GM23248 (cell line): ENCODE measurements at regions not wholly inside any gene's neighbourhood (a gene's known extent, or its start where the extent isn't known, plus 50 kb on each side); places are given as distances from the start of the nearest gene placed in this dataset.

Source experiments
- EZH2 ChIP-seq: fragments of 200-600 bp; sonication (generic); IDR thresholded peaks from 2 replicates; pipeline ENCODE4 v1.6.1; 2018; ENCODE audit warnings: antibody characterized with exemption, mild to moderate bottlenecking; ENCODE audit not compliant: insufficient read depth, poor library complexity, severe bottlenecking
- EZH2phosphoT487 ChIP-seq: fragments of 200-600 bp; sonication (generic); IDR thresholded peaks from 2 replicates; pipeline ENCODE4 v1.6.1; 2018; ENCODE audit warnings: antibody characterized with exemption, moderate library complexity, mild to moderate bottlenecking, low read depth; ENCODE audit not compliant: insufficient read depth

DNA sequence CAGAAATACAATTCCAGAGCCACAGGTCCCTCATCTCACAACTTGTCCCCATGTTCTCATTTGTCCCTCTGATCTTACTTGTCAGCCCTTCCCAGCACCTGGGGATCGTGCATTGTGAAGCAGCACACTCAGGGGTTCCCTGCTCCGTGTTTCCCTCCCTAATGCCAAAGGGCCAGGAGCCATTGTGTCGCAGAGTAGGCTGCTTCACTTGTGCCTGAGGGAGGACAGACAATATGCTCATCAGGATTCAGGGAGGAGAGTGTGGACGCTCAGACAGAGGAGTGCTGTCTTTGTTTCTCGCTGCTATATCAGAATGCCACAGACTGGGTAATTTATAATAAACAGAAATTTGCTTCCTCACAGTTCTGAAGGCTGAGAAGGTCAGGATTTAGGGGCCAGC, 315.3 kb downstream of the TRIML1 start:
- no peak for TF ChIP-seq EZH2
- no peak for TF ChIP-seq EZH2phosphoT487
